SJCRH30 (cell line): ENCODE measurements at regions not wholly inside any gene's neighbourhood (a gene's known extent, or its start where the extent isn't known, plus 50 kb on each side); places are given as distances from the start of the nearest gene placed in this dataset.

Source experiments
- DNase-seq, 2 experiments: peaks; one replicate each; pipeline ENCODE4 v3.0.0-alpha.2; 2015 to 2020
- H3K27ac ChIP-seq: fragments of 250-450 bp; sonication (Bioruptor Pico); 2 replicates; pipeline ENCODE4 v1.5.1; 2020; ENCODE audit warnings: mild to moderate bottlenecking, moderate library complexity
- H3K27me3 ChIP-seq: fragments of 250-450 bp; sonication (Bioruptor Pico); 2 replicates; pipeline ENCODE4 v1.5.1; 2020; ENCODE audit warnings: mild to moderate bottlenecking, moderate library complexity
- H3K36me3 ChIP-seq: fragments of 250-450 bp; sonication (Bioruptor Pico); 2 replicates; pipeline ENCODE4 v1.5.1; 2020; ENCODE audit warnings: mild to moderate bottlenecking, moderate library complexity
- H3K4me1 ChIP-seq: fragments of 250-450 bp; sonication (Bioruptor Pico); 2 replicates; pipeline ENCODE4 v1.5.1; 2020; ENCODE audit warnings: mild to moderate bottlenecking, moderate library complexity
- H3K4me3 ChIP-seq: fragments of 250-450 bp; sonication (Bioruptor Pico); 2 replicates; pipeline ENCODE4 v1.5.1; 2020; ENCODE audit warnings: mild to moderate bottlenecking, moderate library complexity
- H3K9me3 ChIP-seq: fragments of 250-450 bp; sonication (Bioruptor Pico); replicated peaks from 2 replicates; pipeline ENCODE4 v1.5.1; 2020; ENCODE audit warnings: mild to moderate bottlenecking, moderate library complexity

DNA sequence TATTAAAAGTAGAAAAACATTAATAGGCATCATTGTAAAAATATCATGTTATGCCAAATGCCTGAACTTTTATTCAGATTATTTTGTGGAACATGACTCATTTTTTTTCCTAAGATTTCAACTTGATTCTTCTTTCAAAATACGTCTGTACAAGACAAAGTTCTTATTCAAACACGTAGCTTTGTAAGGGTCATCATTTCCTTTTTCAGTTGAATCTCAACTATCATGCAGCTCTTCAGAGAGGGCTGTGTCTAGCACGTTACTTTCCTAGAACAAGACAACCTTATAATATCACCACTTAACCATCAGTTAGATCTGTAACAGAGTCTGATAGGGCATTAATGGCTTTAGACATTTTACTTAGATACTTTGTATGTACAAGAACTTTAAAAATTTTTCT lies 608.9 kb downstream of the AMY1C start:
- Histone ChIP-seq H3K27ac (no peak overlapping the region), H3K4me3 (no peak overlapping the region), H3K9me3 (no peaks in the 10 kb centered on the region), H3K4me1 (peaks cover 6% of the 10 kb centered on the region; the same call in 1 of the 2 replicates), H3K27me3 (0 out of 2 replicates have a peak, but pooled peaks cover 5% of the 10 kb centered on the region), H3K36me3 (no peaks in the 10 kb centered on the region)
- no peak for DNase-seq

DNA sequence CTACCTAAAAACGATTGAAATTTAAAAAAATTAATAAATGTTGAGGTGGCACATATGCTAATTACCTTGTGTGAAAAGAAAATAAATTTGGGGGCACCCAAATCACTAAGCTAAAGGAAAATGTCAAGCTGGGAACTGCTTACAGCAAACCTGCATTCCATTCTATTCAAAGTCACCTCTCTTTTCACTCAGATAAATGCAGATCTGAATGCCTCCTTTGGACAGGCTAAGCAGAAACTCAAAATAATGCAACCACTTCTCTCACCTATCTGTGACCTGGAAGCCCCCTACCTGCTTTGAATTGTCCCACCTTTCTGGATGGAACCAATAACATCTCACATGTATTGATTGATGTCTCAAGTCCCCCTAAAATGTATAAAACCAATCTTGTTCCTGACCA lies 628.7 kb downstream of the AMY1C start:
- H3K4me1 ChIP-seq: no peaks in the 10 kb centered on the region
- no peak overlapping the region for H3K4me3 ChIP-seq
- no peaks in the 10 kb centered on the region for H3K36me3 ChIP-seq
- H3K27ac ChIP-seq: no peak overlapping the region
- H3K27me3 ChIP-seq: no peaks in the 10 kb centered on the region
- DNase-seq: no peak
- no peaks in the 10 kb centered on the region for H3K9me3 ChIP-seq

DNA sequence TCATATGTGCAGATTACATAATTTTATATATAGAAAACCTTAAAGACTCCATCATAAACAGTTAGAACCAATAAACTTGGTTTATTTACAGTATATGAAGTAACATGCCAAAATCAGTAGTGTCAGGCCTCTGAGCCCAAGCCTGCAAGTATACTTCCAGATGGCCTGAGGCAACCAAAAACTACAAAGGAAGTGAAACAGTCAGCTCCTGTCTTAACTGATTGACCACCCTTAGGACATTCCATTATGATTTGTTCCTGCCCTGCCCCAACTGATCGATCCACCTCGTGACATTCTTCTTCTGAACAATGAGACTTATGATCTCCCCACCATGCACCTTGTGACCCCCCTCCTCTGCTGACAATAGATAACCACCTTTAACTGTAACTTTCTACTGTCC lies 630.3 kb downstream of the AMY1C start:
- Histone ChIP-seq H3K9me3 (no peaks in the 10 kb centered on the region), H3K27ac (no peak overlapping the region), H3K27me3 (no peaks in the 10 kb centered on the region), H3K36me3 (no peaks in the 10 kb centered on the region), H3K4me1 (no peaks in the 10 kb centered on the region), H3K4me3 (no peak overlapping the region)
- no peak for DNase-seq

DNA sequence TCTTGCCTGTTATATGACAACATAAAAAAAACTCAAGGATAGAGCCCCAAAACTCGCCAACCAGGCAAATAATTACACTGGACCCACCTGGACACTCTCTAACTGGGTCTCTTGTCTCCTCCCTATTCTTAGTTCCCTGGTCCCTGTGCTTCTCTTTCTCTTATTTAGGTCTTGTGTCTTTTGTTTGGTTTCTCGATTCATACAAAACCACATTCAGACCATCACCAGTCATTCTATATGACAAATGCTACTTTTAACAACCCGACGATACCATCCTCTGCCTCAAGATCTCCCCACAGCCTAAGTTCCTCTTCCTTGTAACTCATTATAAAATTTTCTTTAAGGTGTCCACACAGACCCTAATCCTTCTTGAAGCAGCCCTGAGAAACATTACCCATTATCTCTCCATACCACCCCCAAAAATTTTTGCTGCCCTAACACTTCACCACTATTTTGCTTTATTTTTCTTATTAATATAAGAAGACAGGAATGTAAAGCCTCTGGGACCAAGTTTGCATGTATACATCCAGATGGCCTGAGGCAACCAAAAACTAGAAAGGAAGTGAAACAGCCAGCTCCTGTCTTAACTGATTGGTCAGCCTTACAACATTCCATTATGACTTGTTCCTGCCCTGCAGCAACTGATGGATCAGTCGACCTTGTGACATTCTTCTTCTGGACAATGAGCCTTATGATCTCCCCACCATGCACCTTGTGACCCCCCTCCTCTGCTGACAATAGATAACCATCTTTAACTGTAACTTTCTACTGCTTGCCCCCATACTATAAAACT lies 638.2 kb downstream of the AMY1C start:
- H3K27me3 ChIP-seq: no peaks in the 10 kb centered on the region
- DNase-seq: no peak

GRCh38 chr1:104392552-104392951 lies 642.9 kb downstream of the AMY1C start:
- H3K27ac ChIP-seq: no peak overlapping the region
- no peaks in the 10 kb centered on the region for H3K9me3 ChIP-seq
- H3K4me1 ChIP-seq: no peaks in the 10 kb centered on the region
- H3K36me3 ChIP-seq: no peaks in the 10 kb centered on the region
- no peak overlapping the region for H3K4me3 ChIP-seq
- H3K27me3 ChIP-seq: no peaks in the 10 kb centered on the region
- DNase-seq: no peak

More for the DNA sequence above, 638.2 kb downstream of the AMY1C start:
- Histone ChIP-seq H3K9me3 (no peaks in the 10 kb centered on the region), H3K36me3 (no peaks in the 10 kb centered on the region), H3K4me3 (no peak overlapping the region), H3K4me1 (no peaks in the 10 kb centered on the region), H3K27ac (no peak overlapping the region)

- Histone ChIP-seq H3K4me1 (no peaks in the 10 kb centered on the region), H3K9me3 (no peaks in the 10 kb centered on the region), H3K4me3 (no peak overlapping the region), H3K27me3 (0 out of 2 replicates have a peak, but pooled peaks cover 3% of the 10 kb centered on the region), H3K36me3 (no peaks in the 10 kb centered on the region), H3K27ac (no peak overlapping the region)
- DNase-seq: no peak
Observed at GRCh38 chr1:104402178-104402577, 652.5 kb downstream of the AMY1C start.

DNA sequence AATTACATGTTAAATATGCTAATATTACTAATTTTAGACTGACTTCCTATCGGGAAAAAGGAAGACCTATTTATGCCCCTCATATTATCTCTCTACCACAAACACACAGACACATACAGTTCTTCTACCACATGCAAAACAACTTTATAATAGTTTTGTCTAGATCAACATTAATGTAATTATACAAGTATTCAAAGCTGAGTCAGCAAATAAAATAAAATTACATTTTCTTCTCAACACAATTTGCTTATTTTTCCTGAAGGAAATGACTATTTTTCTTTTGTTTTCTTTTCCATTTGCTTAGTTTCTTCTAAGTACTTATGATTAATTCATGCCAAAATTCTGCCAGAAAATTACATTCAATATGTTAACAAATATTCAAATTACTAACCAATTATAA lies 654.2 kb downstream of the AMY1C start:
- no peaks in the 10 kb centered on the region for H3K4me1 ChIP-seq
- no peak for DNase-seq
- no peaks in the 10 kb centered on the region for H3K36me3 ChIP-seq
- H3K9me3 ChIP-seq: no peaks in the 10 kb centered on the region
- 0 out of 2 replicates have a peak, but pooled peaks cover 3% of the 10 kb centered on the region for H3K27me3 ChIP-seq
- no peak overlapping the region for H3K27ac ChIP-seq
- H3K4me3 ChIP-seq: no peak overlapping the region

GRCh38 chr1:104406728-104407127 lies 657.0 kb downstream of the AMY1C start:
- Histone ChIP-seq H3K27ac (no peak overlapping the region), H3K9me3 (no peaks in the 10 kb centered on the region), H3K4me3 (no peak overlapping the region), H3K4me1 (no peaks in the 10 kb centered on the region), H3K27me3 (0 out of 2 replicates have a peak, but pooled peaks cover 3% of the 10 kb centered on the region), H3K36me3 (no peaks in the 10 kb centered on the region)
- no peak for DNase-seq

DNA sequence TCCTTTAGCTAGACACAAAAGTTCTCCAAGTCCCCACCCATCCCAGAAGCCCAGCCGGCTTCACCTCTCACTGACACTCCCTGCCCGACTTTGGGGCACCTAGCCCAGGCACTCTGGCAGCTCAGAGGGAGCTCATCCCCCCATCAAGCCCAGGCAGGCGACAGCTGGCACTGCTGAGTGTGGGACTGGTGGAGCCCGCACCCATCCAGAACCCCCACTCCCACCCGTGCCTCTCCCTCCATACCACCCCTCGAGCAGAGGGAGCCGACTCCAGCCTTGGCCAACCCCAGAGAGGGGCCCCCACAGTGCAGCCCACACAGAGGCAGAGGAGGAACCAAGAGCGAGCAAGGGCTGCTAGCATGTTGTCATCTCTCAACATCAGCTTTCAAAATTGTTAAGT lies 658.6 kb downstream of the AMY1C start:
- Histone ChIP-seq H3K9me3 (no peaks in the 10 kb centered on the region), H3K27me3 (no peaks in the 10 kb centered on the region), H3K4me1 (no peaks in the 10 kb centered on the region), H3K4me3 (no peak overlapping the region), H3K27ac (no peak overlapping the region), H3K36me3 (no peaks in the 10 kb centered on the region)
- DNase-seq: no peak

DNA sequence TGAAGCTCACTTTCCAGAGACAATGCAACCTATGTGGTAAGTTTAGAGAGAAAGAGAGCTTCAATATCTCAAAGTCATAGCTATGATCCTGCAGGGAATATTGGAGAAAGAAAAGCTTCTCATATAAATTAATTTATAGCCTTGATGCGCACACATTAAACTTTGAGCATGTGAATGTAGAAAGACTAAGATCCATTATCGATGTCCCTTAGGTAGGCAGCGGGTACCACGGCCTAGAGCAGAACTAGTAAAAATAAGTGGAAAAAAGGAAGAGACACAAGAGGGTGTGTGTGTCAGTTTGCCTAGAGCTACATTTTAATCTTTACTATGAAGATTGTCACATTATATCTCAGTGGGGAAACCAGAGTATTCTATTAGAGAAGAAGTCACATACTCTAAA lies 685.6 kb downstream of the AMY1C start:
- no peaks in the 10 kb centered on the region for H3K27me3 ChIP-seq
- no peaks in the 10 kb centered on the region for H3K9me3 ChIP-seq
- no peak overlapping the region for H3K4me3 ChIP-seq
- H3K4me1 ChIP-seq: no peaks in the 10 kb centered on the region
- H3K36me3 ChIP-seq: no peaks in the 10 kb centered on the region
- H3K27ac ChIP-seq: no peak overlapping the region
- DNase-seq: no peak

DNA sequence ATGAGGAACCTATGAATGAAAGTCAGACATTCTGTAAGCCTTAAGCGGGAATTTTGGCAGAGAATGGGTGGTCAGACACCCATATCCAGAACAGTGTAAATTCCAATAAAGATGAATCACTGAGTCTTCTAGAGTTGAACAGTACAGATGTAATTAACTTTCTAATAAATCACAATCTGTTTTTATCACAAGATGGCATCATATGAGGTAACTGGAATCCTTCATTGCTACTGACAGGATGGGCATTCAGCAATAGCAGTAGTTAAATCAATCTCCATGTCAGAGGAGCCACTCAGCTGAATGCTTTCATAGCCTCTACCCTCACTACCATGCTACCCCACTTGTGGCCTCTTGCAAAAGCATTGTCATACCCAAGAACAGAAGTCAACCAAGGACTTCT lies 690.3 kb downstream of the AMY1C start:
- Histone ChIP-seq H3K36me3 (no peaks in the 10 kb centered on the region), H3K9me3 (no peaks in the 10 kb centered on the region), H3K27ac (no peak overlapping the region), H3K27me3 (no peaks in the 10 kb centered on the region), H3K4me1 (no peaks in the 10 kb centered on the region), H3K4me3 (no peak overlapping the region)
- DNase-seq: no peak

GRCh38 chr1:104456724-104457123 lies 707.0 kb downstream of the AMY1C start:
- no peak overlapping the region for H3K27ac ChIP-seq
- no peaks in the 10 kb centered on the region for H3K27me3 ChIP-seq
- no peaks in the 10 kb centered on the region for H3K9me3 ChIP-seq
- no peak overlapping the region for H3K4me3 ChIP-seq
- no peak for DNase-seq
- no peaks in the 10 kb centered on the region for H3K36me3 ChIP-seq
- H3K4me1 ChIP-seq: no peaks in the 10 kb centered on the region

DNA sequence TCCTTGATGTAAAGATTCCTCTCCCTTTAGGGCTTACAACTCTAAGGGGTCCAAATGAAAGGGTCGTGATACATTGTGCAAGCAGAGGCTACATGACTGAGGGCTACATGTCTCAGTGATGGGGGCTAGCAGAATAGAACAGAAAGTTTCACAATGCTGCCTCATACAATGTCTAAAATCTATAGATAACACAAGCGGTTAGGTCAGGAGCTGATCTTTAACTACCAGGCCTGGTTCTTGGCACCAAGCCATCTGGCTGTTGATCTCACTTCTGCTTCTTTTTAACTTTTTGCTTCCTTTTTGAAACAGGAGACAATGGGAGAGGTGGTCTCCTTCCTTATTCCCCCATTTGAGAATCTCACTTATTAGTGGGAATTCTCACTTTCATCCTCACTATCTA lies 710.2 kb downstream of the AMY1C start:
- Histone ChIP-seq H3K9me3 (no peaks in the 10 kb centered on the region), H3K36me3 (no peaks in the 10 kb centered on the region), H3K27me3 (no peaks in the 10 kb centered on the region), H3K27ac (no peak overlapping the region), H3K4me3 (no peak overlapping the region), H3K4me1 (no peaks in the 10 kb centered on the region)
- DNase-seq: no peak

- no peak for DNase-seq
- Histone ChIP-seq H3K9me3 (no peaks in the 10 kb centered on the region), H3K4me3 (no peak overlapping the region), H3K36me3 (no peaks in the 10 kb centered on the region), H3K4me1 (no peaks in the 10 kb centered on the region), H3K27ac (no peak overlapping the region), H3K27me3 (no peaks in the 10 kb centered on the region)
Observed at GRCh38 chr1:104460880-104461279, 711.2 kb downstream of the AMY1C start.

- no peak for DNase-seq
- Histone ChIP-seq H3K4me1 (no peaks in the 10 kb centered on the region), H3K27ac (no peak overlapping the region), H3K9me3 (no peaks in the 10 kb centered on the region), H3K36me3 (no peaks in the 10 kb centered on the region), H3K4me3 (no peak overlapping the region), H3K27me3 (no peaks in the 10 kb centered on the region; the same call in 1 of the 2 replicates)
Observed at GRCh38 chr1:104463126-104463697, 713.5 kb downstream of the AMY1C start.

GRCh38 chr1:104466068-104466467 lies 716.4 kb downstream of the AMY1C start:
- H3K4me3 ChIP-seq: no peak overlapping the region
- no peaks in the 10 kb centered on the region; the same call in 1 of the 2 replicates for H3K27me3 ChIP-seq
- H3K27ac ChIP-seq: no peak overlapping the region
- H3K9me3 ChIP-seq: no peaks in the 10 kb centered on the region
- no peaks in the 10 kb centered on the region for H3K36me3 ChIP-seq
- no peaks in the 10 kb centered on the region for H3K4me1 ChIP-seq
- DNase-seq: no peak
